Astrocyte (in vitro differentiated cells and primary cell): ENCODE measurements at regions not wholly inside any gene's neighbourhood (a gene's known extent, or its start where the extent isn't known, plus 50 kb on each side); places are given as distances from the start of the nearest gene placed in this dataset.
"Not testable (repeated sequence)": the region's sequence is repeated elsewhere in the genome, so short reads cannot be mapped to it uniquely, and the experiment has no call there.

ENCODE experiments used
- DNase-seq: peaks from one replicate; pipeline ENCODE4 v3.0.0-alpha.2; 2010; ENCODE audit warnings: low read depth
- FAIRE-seq: peaks from 2 replicates; lab custom pipeline; 2011; peaks lifted over from hg19 to GRCh38; lab: Jason Lieb, UNC
- H2AFZ ChIP-seq: 2 replicates; pipeline ENCODE4 v1.6.0; 2012; ENCODE audit warnings: low read depth, low read length, inconsistent platforms
- H3K27ac ChIP-seq: 2 replicates; pipeline ENCODE4 v1.5.1; 2011; ENCODE audit warnings: low read depth, low read length, inconsistent platforms
- H3K27me3 ChIP-seq: 2 replicates; pipeline ENCODE4 v1.6.0; 2011; ENCODE audit warnings: low read length, inconsistent platforms; ENCODE audit not compliant: insufficient read depth
- H3K36me3 ChIP-seq: 2 replicates; pipeline ENCODE4 v1.5.1; 2011; ENCODE audit warnings: low read length, inconsistent platforms; ENCODE audit not compliant: insufficient read depth
- H3K4me1 ChIP-seq: 2 replicates; pipeline ENCODE4 v1.5.1; 2011; ENCODE audit warnings: low read length, inconsistent platforms; ENCODE audit not compliant: insufficient read depth
- H3K4me2 ChIP-seq: 2 replicates; pipeline ENCODE4 v1.6.0; 2012; ENCODE audit warnings: low read length, inconsistent platforms
- H3K4me3 ChIP-seq: 2 replicates; pipeline ENCODE4 v1.5.1; 2011; ENCODE audit warnings: low read depth, mild to moderate bottlenecking, low read length, inconsistent platforms; ENCODE audit not compliant: insufficient read depth
- H3K79me2 ChIP-seq: 2 replicates; pipeline ENCODE4 v1.6.0; 2012; ENCODE audit warnings: mild to moderate bottlenecking, low read length, inconsistent platforms; ENCODE audit not compliant: insufficient read depth
- H3K9ac ChIP-seq: 2 replicates; pipeline ENCODE4 v1.6.0; 2012; ENCODE audit warnings: mild to moderate bottlenecking, low read length, inconsistent platforms
- H3K9me3 ChIP-seq: 2 replicates; pipeline ENCODE4 v1.5.1; 2012; ENCODE audit warnings: low read depth, mild to moderate bottlenecking, low read length, inconsistent platforms; ENCODE audit not compliant: insufficient read depth
- H4K20me1 ChIP-seq: 2 replicates; pipeline ENCODE4 v1.6.0; 2012; ENCODE audit warnings: low read length, inconsistent platforms; ENCODE audit not compliant: insufficient read depth
- H3K27ac Mint-ChIP-seq: one replicate; pipeline ENCODE4 v1.8.0; 2021; ENCODE audit warnings: mild to moderate bottlenecking, mixed read lengths; ENCODE audit not compliant: unreplicated experiment
- H3K27me3 Mint-ChIP-seq: one replicate; pipeline ENCODE4 v1.8.0; 2021; ENCODE audit warnings: low read depth, mixed read lengths; ENCODE audit not compliant: unreplicated experiment
- H3K36me3 Mint-ChIP-seq: one replicate; pipeline ENCODE4 v1.8.0; 2021; ENCODE audit warnings: low read depth, mixed read lengths; ENCODE audit not compliant: unreplicated experiment
- H3K4me1 Mint-ChIP-seq: one replicate; pipeline ENCODE4 v1.8.0; 2021; ENCODE audit warnings: low read depth, mixed read lengths; ENCODE audit not compliant: unreplicated experiment
- H3K4me3 Mint-ChIP-seq: one replicate; pipeline ENCODE4 v1.8.0; 2021; ENCODE audit warnings: mild to moderate bottlenecking, moderate library complexity, mixed read lengths; ENCODE audit not compliant: unreplicated experiment
- H3K9me3 Mint-ChIP-seq: one replicate; pipeline ENCODE4 v1.8.0; 2021; ENCODE audit warnings: mild to moderate bottlenecking, mixed read lengths; ENCODE audit not compliant: unreplicated experiment
- EZH2 ChIP-seq: IDR thresholded peaks from 2 replicates; pipeline ENCODE4 v1.6.1; 2012; ENCODE audit warnings: mild to moderate bottlenecking, low read length, inconsistent platforms; ENCODE audit not compliant: insufficient read depth
- TF ChIP-seq, protein P1 (sequence below): IDR thresholded peaks from 2 replicates; pipeline ENCODE4 v1.5.1; 2011; ENCODE audit warnings: low read depth, mild to moderate bottlenecking, inconsistent platforms, low read length, moderate library complexity; ENCODE audit not compliant: insufficient read depth

DNA sequence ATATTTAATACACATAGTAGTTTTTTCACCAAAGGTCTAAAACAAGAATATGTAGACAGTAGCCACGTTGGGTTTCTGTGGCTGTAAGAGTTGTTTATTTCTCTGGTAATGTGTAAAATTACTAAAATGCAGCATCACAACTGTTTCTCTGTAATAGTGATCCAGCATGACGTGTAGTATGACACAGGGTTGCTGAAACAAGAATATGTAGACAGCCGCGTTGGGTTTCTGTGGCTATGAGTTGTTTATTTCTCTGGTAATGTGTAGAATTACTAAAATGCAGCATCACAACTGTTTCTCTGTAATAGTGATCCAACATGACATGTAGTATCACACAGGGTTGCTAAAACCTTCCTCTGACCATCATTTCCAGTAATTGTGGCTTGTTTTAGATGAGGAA, 153.6 kb upstream of the ZNF717 start:
- H3K27me3 Mint-ChIP-seq, result no peaks in the 10 kb centered on the region
- no peak overlapping the region for H3K27ac ChIP-seq
- H3K9ac ChIP-seq, result no peak overlapping the region
- H3K9me3 ChIP-seq, result no peaks in the 10 kb centered on the region
- H4K20me1 ChIP-seq, result no peaks in the 10 kb centered on the region
- no peaks in the 10 kb centered on the region for H3K4me1 Mint-ChIP-seq
- FAIRE-seq, result no peak
- no peak overlapping the region for H3K27ac Mint-ChIP-seq
- no peak overlapping the region for H3K4me3 ChIP-seq
- H3K36me3 Mint-ChIP-seq, result no peaks in the 10 kb centered on the region
- H3K4me1 ChIP-seq, result no peaks in the 10 kb centered on the region
- no peaks in the 10 kb centered on the region for H3K9me3 Mint-ChIP-seq
- no peak for DNase-seq
- no peaks in the 10 kb centered on the region for H3K79me2 ChIP-seq
- H3K4me2 ChIP-seq, result no peak overlapping the region
- no peak overlapping the region for H3K4me3 Mint-ChIP-seq
- H2AFZ ChIP-seq, result no peak overlapping the region
- no peaks in the 10 kb centered on the region for H3K36me3 ChIP-seq
- no peak for TF ChIP-seq EZH2
- TF ChIP-seq, protein P1, sequence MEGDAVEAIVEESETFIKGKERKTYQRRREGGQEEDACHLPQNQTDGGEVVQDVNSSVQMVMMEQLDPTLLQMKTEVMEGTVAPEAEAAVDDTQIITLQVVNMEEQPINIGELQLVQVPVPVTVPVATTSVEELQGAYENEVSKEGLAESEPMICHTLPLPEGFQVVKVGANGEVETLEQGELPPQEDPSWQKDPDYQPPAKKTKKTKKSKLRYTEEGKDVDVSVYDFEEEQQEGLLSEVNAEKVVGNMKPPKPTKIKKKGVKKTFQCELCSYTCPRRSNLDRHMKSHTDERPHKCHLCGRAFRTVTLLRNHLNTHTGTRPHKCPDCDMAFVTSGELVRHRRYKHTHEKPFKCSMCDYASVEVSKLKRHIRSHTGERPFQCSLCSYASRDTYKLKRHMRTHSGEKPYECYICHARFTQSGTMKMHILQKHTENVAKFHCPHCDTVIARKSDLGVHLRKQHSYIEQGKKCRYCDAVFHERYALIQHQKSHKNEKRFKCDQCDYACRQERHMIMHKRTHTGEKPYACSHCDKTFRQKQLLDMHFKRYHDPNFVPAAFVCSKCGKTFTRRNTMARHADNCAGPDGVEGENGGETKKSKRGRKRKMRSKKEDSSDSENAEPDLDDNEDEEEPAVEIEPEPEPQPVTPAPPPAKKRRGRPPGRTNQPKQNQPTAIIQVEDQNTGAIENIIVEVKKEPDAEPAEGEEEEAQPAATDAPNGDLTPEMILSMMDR, result no peak
- H3K27me3 ChIP-seq, result no peaks in the 10 kb centered on the region

DNA sequence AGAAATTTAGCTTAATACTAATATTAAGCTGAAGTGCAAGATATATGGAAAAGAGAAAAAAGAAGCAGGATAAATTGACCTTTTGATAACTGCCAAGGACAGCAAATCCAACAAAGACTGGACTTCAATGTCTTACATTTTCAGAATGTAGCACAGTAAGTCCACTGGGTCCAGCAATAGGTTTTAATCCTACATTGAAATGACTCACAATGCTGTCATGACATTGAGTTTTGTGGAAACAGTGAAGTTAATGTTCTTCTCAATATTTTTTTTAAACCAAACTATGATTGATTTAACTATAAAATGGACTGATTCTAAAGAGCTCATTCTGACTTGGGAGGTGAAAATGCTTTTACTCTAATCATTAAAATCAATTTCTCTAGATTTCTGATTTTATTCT, 166.6 kb upstream of the ZNF717 start:
- Histone ChIP-seq H4K20me1 (no peaks in the 10 kb centered on the region), H3K4me1 (no peaks in the 10 kb centered on the region), H3K4me2 (no peak overlapping the region), H3K9me3 (no peaks in the 10 kb centered on the region), H3K9ac (no peak overlapping the region), H3K79me2 (no peaks in the 10 kb centered on the region), H3K27ac (no peak overlapping the region), H3K27me3 (no peaks in the 10 kb centered on the region), H3K4me3 (no peak overlapping the region), H3K36me3 (no peaks in the 10 kb centered on the region), H2AFZ (no peak overlapping the region)
- H3K36me3 Mint-ChIP-seq, result no peaks in the 10 kb centered on the region
- no peak overlapping the region for H3K4me3 Mint-ChIP-seq
- no peak for TF ChIP-seq EZH2
- TF ChIP-seq, protein P1, result no peak
- H3K27me3 Mint-ChIP-seq, result no peaks in the 10 kb centered on the region
- H3K4me1 Mint-ChIP-seq, result no peaks in the 10 kb centered on the region
- H3K27ac Mint-ChIP-seq, result no peak overlapping the region
- DNase-seq (no peak), FAIRE-seq (no peak)
- H3K9me3 Mint-ChIP-seq, result no peaks in the 10 kb centered on the region

DNA sequence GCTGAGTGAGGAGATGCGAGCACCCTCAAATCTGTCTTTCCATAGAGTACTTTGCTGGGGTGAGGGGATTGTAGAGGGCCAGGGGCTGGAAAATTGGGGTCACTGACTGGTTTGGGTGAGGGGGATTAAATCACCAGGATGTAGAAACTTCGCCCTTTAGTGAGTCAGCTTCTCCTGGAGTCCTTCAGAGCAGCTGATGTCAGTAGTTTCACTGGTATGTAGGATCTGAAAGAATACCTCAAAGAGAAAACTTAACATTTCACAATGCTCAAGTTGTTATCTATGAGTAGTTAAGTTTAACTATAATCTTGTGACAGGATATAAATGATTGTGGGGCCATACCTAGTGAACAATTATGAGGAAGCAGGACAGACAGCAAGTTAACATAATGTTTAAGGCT, 174.7 kb upstream of the ZNF717 start:
- peak; percentile 23 for FAIRE-seq
- not testable (repeated sequence) for H3K4me1 Mint-ChIP-seq

DNA sequence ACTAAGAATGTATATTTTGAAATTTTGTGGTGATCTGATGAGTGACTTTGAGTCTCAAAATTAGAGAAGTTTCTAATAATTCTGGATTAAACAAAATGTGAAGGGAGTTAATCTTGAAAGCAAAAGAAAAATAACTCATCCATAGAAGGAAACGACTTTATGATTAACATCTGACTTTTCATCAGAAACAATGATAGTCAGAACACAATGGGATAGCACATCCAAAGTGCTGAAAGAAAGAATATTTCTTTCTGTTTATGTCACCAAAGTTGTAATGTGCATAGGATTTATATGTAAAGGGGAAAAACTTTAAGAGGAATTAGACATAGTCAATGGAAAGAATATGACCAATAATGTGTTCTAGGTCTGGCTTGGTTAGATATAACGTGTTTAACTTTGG, 176.7 kb upstream of the ZNF717 start:
- not testable (repeated sequence) for H3K4me1 Mint-ChIP-seq, H3K27me3 ChIP-seq, H2AFZ ChIP-seq, H3K27ac ChIP-seq, H3K9ac ChIP-seq, FAIRE-seq, H3K27me3 Mint-ChIP-seq, H4K20me1 ChIP-seq, H3K4me1 ChIP-seq, DNase-seq, H3K36me3 Mint-ChIP-seq, H3K4me2 ChIP-seq, H3K36me3 ChIP-seq, H3K4me3 ChIP-seq, H3K9me3 ChIP-seq, H3K27ac Mint-ChIP-seq, H3K79me2 ChIP-seq, H3K4me3 Mint-ChIP-seq
- H3K9me3 Mint-ChIP-seq, result peaks cover 10% of the 10 kb centered on the region

More for the DNA sequence above, 174.7 kb upstream of the ZNF717 start:
- not testable (repeated sequence) for H3K9me3 ChIP-seq, H3K36me3 ChIP-seq, H3K36me3 Mint-ChIP-seq, DNase-seq, H3K4me2 ChIP-seq, H3K27ac ChIP-seq, H3K4me1 ChIP-seq, H4K20me1 ChIP-seq, H2AFZ ChIP-seq, H3K9ac ChIP-seq, H3K27me3 ChIP-seq, H3K27me3 Mint-ChIP-seq, H3K4me3 Mint-ChIP-seq, H3K4me3 ChIP-seq, H3K79me2 ChIP-seq
- peaks cover 10% of the 10 kb centered on the region for H3K9me3 Mint-ChIP-seq
- H3K27ac Mint-ChIP-seq, result peak overlapping the region; percentile 91
